ENCODE measurements at regions not wholly inside any gene's neighbourhood (a gene's known extent, or its start where the extent isn't known, plus 50 kb on each side); places are given as distances from the start of the nearest gene placed in this dataset.
"Not testable (repeated sequence)": the region's sequence is repeated elsewhere in the genome, so short reads cannot be mapped to it uniquely, and the experiment has no call there.

DNA sequence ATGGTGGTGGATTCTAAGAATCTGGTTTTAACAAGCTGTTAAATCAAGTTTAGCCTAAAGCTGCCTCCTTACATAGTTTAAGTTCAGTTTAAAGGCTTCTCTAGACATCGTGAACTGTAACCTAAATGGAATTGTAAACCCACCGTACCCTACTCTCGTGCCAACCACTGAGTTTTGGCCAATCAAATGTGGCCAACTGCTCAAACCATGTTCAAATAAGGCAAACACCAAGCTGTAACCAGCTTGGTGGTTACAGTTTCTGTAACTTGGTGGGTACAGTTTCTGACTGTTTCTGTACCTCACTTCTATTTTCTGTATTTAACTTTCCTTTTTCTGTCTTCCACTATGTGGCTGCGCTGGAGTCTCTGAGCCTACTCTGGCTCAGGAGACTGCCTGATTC is 131.9 kb upstream of the DDHD1 start:
- DNase-seq (ENCODE audit: low spot score): no peak

DNA sequence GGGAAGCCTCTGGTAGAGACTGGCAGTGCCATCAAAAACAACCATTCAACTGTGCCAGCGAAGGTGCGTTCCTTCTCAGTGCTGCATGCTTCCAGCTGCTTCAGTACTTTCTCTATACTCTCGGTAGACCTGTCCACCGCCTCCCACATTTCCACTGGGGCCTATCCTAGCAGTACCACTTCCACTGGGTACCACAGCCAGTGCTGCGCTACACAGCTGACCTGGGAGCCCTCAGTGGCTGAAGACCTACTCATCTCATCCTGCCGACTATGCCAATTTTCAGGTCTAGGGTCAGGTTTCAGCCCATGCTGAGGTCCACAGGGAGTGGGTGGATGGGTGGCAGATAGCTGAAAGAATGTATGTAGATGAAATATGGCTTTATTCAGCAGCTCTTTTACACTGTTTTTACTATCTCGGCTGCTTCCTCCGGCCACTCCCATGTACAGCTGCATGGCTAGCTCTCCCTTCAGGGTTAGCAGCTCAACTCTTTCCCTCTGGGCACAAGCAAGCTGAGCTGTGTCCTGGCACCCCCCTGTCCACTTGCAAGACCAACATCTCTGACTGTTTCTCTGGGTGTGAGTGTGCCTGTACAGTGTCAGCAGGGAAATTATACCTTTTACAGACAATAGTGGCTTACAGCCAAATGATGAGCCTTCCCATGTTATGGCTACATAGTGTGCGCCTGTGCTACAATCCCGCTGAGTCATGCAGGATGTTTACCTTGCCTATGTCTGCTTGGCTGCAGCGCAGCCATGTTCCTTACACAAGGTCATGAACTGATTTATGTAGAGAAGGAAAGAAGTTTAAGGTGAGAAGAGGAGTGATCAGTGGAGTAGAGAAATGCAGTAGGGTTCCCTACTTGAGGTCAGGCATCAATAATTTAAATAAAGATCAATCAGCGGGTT is 125.7 kb upstream of the DDHD1 start:
- no peak for DNase-seq (ENCODE audit: low spot score)

DNA sequence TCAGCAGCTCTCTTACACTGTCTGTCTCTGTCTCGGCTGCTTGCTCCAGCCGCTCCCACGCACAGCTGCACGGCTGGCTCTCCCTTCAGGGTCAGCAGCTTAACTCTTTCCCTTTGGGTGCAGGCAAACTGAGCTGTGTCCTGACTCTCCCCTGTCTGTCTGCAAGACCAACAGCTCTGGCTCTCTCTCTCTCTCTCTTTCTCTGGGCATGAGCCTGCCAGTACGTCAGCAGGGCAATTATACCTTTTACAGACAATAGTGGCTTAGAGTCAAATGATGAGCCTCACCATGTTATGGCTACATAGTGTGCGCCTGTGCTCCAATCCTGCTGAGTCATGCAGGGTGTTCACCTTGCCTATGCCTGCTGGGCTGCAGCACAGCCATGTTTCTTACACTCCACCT is 120.5 kb upstream of the DDHD1 start:
- DNase-seq (ENCODE audit: low spot score): no peak

DNA sequence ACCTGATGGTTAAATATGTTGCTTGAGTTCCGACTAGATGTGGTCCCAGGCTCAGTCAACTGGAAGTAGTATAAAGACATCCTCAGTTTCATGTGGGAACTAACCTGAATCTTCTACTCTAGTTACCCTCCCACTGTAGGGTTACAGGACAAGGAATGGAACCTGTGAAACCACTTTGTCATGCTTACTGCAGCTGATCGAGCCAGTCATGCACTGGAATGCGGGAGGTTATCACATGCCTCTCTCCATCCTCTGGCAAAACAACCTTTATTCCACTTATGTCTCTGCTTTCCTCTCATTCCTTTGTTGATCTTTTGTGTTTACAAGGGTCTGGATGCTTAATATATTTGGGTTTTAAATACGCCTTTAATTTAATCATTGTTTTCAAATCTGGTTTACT is 111.9 kb upstream of the DDHD1 start:
- no peak for DNase-seq (ENCODE audit: low spot score)

GRCh38 chr14:53260928-53261327 is 107.8 kb upstream of the DDHD1 start:
- no peak for DNase-seq (ENCODE audit: low spot score)

GRCh38 chr14:53260286-53260685 is 107.2 kb upstream of the DDHD1 start:
- no peak for DNase-seq (ENCODE audit: low spot score)

DNA sequence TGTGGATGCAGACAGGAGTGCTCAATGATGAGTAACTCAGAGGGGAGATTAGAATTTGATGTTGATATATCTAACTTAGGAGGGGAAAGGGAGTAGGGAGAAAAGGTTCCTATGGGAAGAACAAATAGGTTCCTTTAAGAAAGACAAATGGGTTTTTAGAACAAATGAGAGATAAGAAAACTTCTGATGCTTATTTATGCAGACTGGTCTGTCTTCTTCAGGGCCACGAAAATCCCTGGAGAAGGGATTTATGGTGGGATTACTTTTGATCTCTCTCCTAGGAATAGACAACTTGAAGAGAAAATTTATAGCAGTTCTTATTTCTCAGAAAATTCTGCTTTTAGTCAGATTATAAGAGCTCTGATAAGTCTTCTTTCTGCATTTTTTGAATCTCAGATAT is 99.0 kb upstream of the DDHD1 start:
- DNase-seq (ENCODE audit: low spot score): no peak

GRCh38 chr14:53249059-53249458 is 95.9 kb upstream of the DDHD1 start:
- no peak for DNase-seq (ENCODE audit: low spot score)

GRCh38 chr14:53247596-53248370 is 94.7 kb upstream of the DDHD1 start:
- peak; percentile 4 for DNase-seq (ENCODE audit: low spot score)

DNA sequence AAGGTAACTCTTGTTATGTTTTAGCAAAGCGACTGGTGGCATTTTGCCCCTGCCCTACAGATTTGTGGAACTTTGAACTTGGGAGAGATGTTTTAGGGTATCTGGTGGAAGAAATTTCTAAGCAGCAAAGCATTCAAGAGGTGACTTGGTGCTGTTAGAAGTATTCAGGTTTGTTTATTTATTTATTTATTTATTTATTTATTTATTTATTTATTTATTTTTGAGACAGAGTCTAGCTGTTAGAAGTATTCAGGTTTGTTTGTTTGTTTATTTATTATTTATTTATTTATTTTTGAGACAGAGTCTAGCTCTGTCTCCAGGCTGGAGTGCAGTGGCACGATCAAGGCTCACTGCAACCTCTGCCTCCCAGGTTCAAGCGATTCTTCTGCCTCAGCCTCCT is 89.8 kb upstream of the DDHD1 start:
- DNase-seq (ENCODE audit: low spot score): not testable (repeated sequence)

DNA sequence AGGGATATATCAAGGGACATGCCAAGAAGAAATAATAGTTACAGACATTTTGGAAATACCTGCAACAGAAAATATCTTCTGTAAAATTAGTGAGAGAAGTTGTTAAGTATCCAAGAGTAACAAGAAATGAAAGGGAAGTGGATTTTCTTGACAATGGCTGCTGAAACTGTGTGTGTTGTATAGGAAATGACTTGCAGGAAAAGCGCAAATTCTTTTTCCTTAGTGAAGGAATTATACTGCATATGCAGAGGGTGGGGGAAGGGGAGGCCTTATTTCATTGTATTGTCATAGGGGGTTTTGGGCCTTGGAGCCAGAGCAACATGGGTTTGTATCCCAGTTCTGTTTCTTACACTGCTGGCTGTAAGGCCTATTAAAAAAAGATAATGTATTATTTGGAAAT is 84.4 kb upstream of the DDHD1 start:
- DNase-seq (ENCODE audit: low spot score): no peak

- no peak for DNase-seq (ENCODE audit: low spot score)
Observed at GRCh38 chr14:53236708-53237107, 83.6 kb upstream of the DDHD1 start.

DNA sequence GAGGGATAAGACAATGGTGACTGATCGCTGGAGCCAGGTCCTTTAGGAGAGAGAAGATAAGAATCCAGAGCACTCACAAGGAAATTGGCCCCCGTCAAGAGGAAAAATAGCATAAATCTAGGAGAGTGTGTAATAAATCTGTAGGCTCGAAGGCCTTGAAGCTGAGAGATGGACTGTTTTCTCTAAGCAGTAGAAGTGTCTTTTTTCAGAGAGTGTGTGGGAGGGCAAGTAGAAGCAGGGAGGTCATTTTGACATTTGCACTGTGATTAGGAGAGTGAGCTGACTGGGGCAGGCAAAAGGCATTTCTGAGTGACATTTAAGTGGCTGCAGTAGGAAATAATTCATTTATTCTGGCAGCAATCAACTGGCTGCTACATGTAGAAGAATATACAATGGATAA is 78.0 kb upstream of the DDHD1 start:
- no peak for DNase-seq (ENCODE audit: low spot score)

DNA sequence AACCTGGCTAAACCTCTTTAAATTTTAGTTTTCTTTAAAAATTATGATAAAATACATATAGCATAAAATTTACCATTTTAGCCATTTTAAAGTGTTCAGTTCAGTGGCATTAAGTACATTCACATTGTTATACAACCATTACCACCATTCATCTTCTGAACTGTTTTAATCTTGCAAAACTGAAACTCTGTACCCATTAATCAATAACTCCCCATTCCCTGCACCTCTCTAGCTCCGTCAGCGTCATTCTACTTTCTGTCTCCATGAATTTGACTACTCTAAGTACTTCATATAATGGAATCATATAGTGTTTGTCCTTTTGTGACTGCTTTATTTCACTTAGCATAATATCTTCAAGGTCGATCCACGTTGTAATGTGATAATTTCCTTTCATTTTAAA is 75.8 kb upstream of the DDHD1 start:
- DNase-seq (ENCODE audit: low spot score): no peak

- DNase-seq (ENCODE audit: low spot score): no peak
Observed at GRCh38 chr14:53227154-53227718, 74.1 kb upstream of the DDHD1 start.

DNA sequence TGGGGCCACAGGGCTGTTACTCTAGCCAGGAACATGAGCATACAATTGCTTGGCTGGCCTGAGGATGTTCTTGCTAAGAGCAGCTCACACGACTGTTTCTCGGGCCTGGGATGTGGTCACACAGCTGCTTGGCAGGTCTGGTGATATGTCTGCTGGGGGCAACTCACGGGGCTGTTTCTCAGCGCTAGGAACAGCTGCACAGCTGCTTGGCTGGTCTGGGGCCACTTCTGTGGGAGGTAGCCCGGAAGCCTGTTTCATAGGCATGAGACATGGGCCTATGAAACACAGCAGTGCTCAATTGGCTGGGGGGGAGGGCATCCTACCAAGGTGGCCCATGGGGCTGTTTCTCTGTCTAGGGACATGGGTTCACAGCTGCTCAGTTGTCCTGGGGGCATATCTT is 73.4 kb upstream of the DDHD1 start:
- no peak for DNase-seq (ENCODE audit: low spot score)

- DNase-seq (ENCODE audit: low spot score): no peak
Observed at GRCh38 chr14:53220914-53221313, 67.8 kb upstream of the DDHD1 start.

DNA sequence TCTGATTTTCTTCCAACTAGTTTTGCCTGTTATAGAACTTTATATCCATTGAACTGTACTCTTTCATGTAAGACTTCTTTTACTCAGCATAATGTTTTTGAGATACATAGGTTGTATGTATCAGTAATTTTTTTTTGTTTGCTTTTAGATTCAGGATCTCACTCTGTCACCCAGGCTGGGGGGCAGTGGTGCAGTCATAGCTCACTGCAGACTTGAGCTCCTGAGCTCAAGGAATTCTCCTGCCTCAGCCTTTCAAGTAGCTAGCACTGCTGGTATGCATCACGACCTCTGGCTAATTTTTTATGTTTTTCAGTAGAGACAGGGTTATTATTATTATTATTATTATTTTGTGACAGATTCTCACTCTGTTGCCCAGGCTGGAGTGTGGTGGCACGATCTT is 65.0 kb upstream of the DDHD1 start:
- DNase-seq (ENCODE audit: low spot score): no peak

- DNase-seq (ENCODE audit: low spot score): peak; percentile 64
Observed at GRCh38 chr14:53217316-53217994, 64.3 kb upstream of the DDHD1 start.

GRCh38 chr14:53216955-53217315 is 63.8 kb upstream of the DDHD1 start:
- DNase-seq (ENCODE audit: low spot score): not testable (repeated sequence)

DNA sequence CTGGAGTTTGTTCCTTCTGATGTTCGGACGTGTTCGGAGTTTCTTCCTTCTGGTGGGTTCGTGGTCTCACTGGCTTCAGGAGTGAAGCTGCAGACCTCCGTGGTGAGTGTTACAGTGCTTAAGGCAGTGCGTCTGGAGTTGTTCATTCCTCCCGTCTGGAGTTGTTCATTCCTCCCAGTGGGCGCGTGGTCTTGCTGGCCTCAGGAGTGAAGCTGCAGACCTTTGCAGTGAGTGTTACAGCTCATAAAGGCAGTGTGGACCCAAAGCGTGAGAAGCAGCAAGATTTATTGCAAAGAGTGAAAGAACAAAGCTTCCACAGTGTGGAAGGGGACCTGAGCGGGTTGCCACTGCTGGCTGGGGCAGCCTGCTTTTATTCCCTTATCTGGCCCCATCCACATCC is 63.4 kb upstream of the DDHD1 start:
- not testable (repeated sequence) for DNase-seq (ENCODE audit: low spot score)

DNA sequence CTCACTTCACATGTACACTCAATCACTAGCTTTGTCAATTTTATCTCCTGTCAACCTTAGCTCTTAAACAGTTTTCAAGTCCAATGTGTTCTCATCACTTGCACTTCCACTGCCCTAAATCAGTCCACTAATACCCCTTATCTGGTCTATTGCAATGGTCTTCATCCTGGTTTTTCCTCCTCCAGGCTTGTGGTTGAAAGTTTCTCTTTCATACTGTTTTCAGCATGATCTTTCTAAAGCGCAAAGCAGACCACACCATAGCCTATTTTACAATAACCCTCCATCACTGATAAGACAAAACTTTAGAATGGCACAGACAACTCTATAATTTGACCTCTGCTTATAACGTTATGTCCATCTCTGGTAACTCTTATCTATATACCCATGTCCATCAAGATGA is 62.0 kb upstream of the DDHD1 start:
- DNase-seq (ENCODE audit: low spot score): no peak

GRCh38 chr14:53214384-53214783 is 61.3 kb upstream of the DDHD1 start:
- peak; percentile 3 for DNase-seq (ENCODE audit: low spot score)

All from cerebellar cortex (tissue), 1 donor.